Right lobe of liver (tissue), 6 donors: ENCODE measurements at regions not wholly inside any gene's neighbourhood (a gene's known extent, or its start where the extent isn't known, plus 50 kb on each side); places are given as distances from the start of the nearest gene placed in this dataset.

ENCODE experiments used
- ATAC-seq, 4 donors: fragments of 200-7000 bp; cut with Tn5 transposase; one replicate each; pipeline ENCODE4 v1.9.1; 2020; ENCODE audit warnings: mild to moderate bottlenecking in 4 of 4, moderate library complexity in 4 of 4
- DNase-seq, 3 donors: peaks; one replicate each; pipeline ENCODE4 v3.0.0-alpha.2; 2020
- H3K27ac ChIP-seq, 3 donors: fragments of 200-600 bp; one replicate each; pipeline ENCODE4 v1.8.0; 2022
- H3K27me3 ChIP-seq, 2 donors: fragments of 200-600 bp; one replicate each; pipeline ENCODE4 v1.8.0; 2022
- H3K36me3 ChIP-seq, 4 donors: fragments of 200-600 bp; sonication (generic) in 1 of 4; one replicate each; pipeline versions ENCODE4 v1.5.1 to v1.8.0; 2017 to 2022; ENCODE audit warnings: control low read depth in 1 of 4
- H3K4me1 ChIP-seq, 4 donors: fragments of 200-600 bp; sonication (generic) in 1 of 4; one replicate each; pipeline versions ENCODE4 v1.5.1 to v1.8.0; 2017 to 2022; ENCODE audit warnings: control low read depth in 1 of 4
- H3K4me3 ChIP-seq, 3 donors: fragments of 200-600 bp; one replicate each; pipeline ENCODE4 v1.8.0; 2022
- H3K9me3 ChIP-seq, 4 donors: fragments of 200-600 bp; sonication (generic) in 1 of 4; one replicate each; pipeline versions ENCODE4 v1.5.1 to v1.8.0; 2017 to 2022; ENCODE audit warnings: control low read depth in 1 of 4
- CTCF ChIP-seq, 4 donors: fragments of 200-600 bp in 3 of 4; fragments of 450-650 bp in 1 of 4; IDR thresholded peaks; one replicate each; pipeline versions ENCODE4 v1.5.1 to v1.8.0; 2016 to 2022; ENCODE audit warnings: antibody characterized with exemption in 4 of 4, mild to moderate bottlenecking in 2 of 4
- POLR2A ChIP-seq: fragments of 450-650 bp; IDR thresholded peaks from one replicate; pipeline ENCODE4 v1.6.1; 2017; ENCODE audit warnings: antibody characterized with exemption, mild to moderate bottlenecking
- WGBS: methylation state at CpG from one replicate; pipeline ENCODE4 v1.1.6; 2018; ENCODE audit warnings: low coverage, low lambda C conversion rate; ENCODE audit not compliant: insufficient coverage; ENCODE audit errors: missing lambda C conversion rate; 5-methylcytosine and 5-hydroxymethylcytosine counted together
- intact Hi-C, 2 donors: fragments of 100-400 bp; cut with DNase I; formaldehyde crosslinking; loops; one replicate each; pipeline versions ENCODE4 v1.11.2 to v1.14.1; 2022
- donor health status: DM: no; HTN: yes; CAD: no.
- donor health status: DM: no; HTN: no; CAD: no.
- donor health status: DM: no; HTN: no; CAD: no.
- donor health status: DM: no; HTN: yes; CAD: no.
- donor health status: DM: no; HTN: yes; CAD: no.

GRCh38 chr20:20803011-20803410 lies 90.6 kb upstream of the RALGAPA2 start:
- no peaks in the 10 kb centered on the region for H3K9me3 ChIP-seq
- no peak for DNase-seq
- no peaks in the 10 kb centered on the region for H3K36me3 ChIP-seq
- intact Hi-C loops, result no loop called here
- H3K4me1 ChIP-seq, result no peaks in the 10 kb centered on the region
- WGBS, result 93% methylated on average over 3 of the region's 3 CpGs
- no peak for ATAC-seq
- TF ChIP-seq CTCF (IDR thresholded peaks at IDR 0.05), result no peak
- no peak for TF ChIP-seq POLR2A
- H3K27ac ChIP-seq, result no peak overlapping the region
- no peaks in the 10 kb centered on the region for H3K27me3 ChIP-seq
- no peak overlapping the region for H3K4me3 ChIP-seq

GRCh38 chr20:20802328-20802727 lies 89.9 kb upstream of the RALGAPA2 start:
- no peaks in the 10 kb centered on the region for H3K4me1 ChIP-seq
- intact Hi-C loops, result no loop called here
- TF ChIP-seq CTCF (IDR thresholded peaks at IDR 0.05) (no peak), POLR2A (no peak)
- H3K9me3 ChIP-seq, result no peaks in the 10 kb centered on the region
- WGBS, result 74% methylated on average over 2 of the region's 3 CpGs
- H3K27ac ChIP-seq, result no peak overlapping the region
- H3K27me3 ChIP-seq, result no peaks in the 10 kb centered on the region
- H3K36me3 ChIP-seq, result no peaks in the 10 kb centered on the region
- H3K4me3 ChIP-seq, result no peak overlapping the region
- ATAC-seq (peak in 3 of 4 donors; percentile 42 to 63 (median 55)), DNase-seq (no peak)

- intact Hi-C loops, result no loop called here
- H3K27ac ChIP-seq, result no peak overlapping the region
- no peak for TF ChIP-seq POLR2A
- TF ChIP-seq CTCF (IDR thresholded peaks at IDR 0.05), result no peak
Observed at GRCh38 chr20:20799716-20800312, 87.4 kb upstream of the RALGAPA2 start.

GRCh38 chr20:20797521-20798310 lies 85.3 kb upstream of the RALGAPA2 start:
- ATAC-seq (no peak), DNase-seq (no peak)
- Histone ChIP-seq H3K27me3 (no peaks in the 10 kb centered on the region), H3K4me1 (no peaks in the 10 kb centered on the region), H3K36me3 (no peaks in the 10 kb centered on the region), H3K4me3 (no peak overlapping the region), H3K9me3 (no peaks in the 10 kb centered on the region), H3K27ac (no peak overlapping the region)
- TF ChIP-seq POLR2A (no peak), CTCF (IDR thresholded peaks at IDR 0.05) (no peak)
- WGBS, result 87% methylated on average over 9 of the region's 14 CpGs
- intact Hi-C loops, result no loop called here

More at GRCh38 chr20:20799716-20800312, 87.4 kb upstream of the RALGAPA2 start:
- H3K4me1 ChIP-seq, result no peaks in the 10 kb centered on the region
- DNase-seq (no peak), ATAC-seq (no peak)
- H3K9me3 ChIP-seq, result no peaks in the 10 kb centered on the region
- no peaks in the 10 kb centered on the region for H3K36me3 ChIP-seq
- 87% methylated on average over 6 of the region's 6 CpGs for WGBS
- H3K27me3 ChIP-seq, result no peaks in the 10 kb centered on the region
- H3K4me3 ChIP-seq, result no peak overlapping the region
